ENCODE measurements at regions not wholly inside any gene's neighbourhood (a gene's known extent, or its start where the extent isn't known, plus 50 kb on each side); places are given as distances from the start of the nearest gene placed in this dataset.

- DNase-seq (ENCODE audit: low read depth in 2 of 2), result no peak
- H3K4me3 ChIP-seq (replicated peaks in 1 of 2; ENCODE audit: low read depth in 2 of 2, low read length in 2 of 2), result no peak overlapping the region
- TF ChIP-seq, protein P1, sequence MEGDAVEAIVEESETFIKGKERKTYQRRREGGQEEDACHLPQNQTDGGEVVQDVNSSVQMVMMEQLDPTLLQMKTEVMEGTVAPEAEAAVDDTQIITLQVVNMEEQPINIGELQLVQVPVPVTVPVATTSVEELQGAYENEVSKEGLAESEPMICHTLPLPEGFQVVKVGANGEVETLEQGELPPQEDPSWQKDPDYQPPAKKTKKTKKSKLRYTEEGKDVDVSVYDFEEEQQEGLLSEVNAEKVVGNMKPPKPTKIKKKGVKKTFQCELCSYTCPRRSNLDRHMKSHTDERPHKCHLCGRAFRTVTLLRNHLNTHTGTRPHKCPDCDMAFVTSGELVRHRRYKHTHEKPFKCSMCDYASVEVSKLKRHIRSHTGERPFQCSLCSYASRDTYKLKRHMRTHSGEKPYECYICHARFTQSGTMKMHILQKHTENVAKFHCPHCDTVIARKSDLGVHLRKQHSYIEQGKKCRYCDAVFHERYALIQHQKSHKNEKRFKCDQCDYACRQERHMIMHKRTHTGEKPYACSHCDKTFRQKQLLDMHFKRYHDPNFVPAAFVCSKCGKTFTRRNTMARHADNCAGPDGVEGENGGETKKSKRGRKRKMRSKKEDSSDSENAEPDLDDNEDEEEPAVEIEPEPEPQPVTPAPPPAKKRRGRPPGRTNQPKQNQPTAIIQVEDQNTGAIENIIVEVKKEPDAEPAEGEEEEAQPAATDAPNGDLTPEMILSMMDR (IDR thresholded peaks at IDR 0.05; ENCODE audit: low read depth, low read length), result no peak
Observed at GRCh38 chr12:115864396-115864795, 413.1 kb downstream of the MED13L start.

DNA sequence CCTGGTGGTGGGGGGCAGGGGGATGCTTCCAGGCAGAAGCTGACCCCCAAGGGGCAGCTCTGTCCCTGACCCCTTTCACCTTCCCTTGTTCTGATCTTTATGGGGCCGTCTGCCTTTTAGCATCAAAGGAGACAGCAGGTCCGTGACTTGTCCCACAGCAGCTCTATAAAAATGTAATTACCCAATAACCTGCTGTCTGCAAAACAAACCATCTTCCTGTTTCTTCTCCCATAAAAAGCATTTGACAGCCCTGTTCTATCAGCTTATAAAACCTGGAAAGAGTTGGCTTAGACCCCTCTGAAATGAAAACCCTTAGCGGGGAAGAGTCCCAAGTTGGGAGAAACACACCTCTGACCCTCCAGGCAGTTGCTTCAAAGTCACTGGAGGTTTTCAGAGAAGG is 416.9 kb downstream of the MED13L start:
- TF ChIP-seq, protein P1 (IDR thresholded peaks at IDR 0.05; ENCODE audit: low read depth, low read length), result no peak
- no peak overlapping the region for H3K4me3 ChIP-seq (replicated peaks in 1 of 2; ENCODE audit: low read depth in 2 of 2, low read length in 2 of 2)
- no peak for DNase-seq (ENCODE audit: low read depth in 2 of 2)

- TF ChIP-seq, protein P1 (IDR thresholded peaks at IDR 0.05; ENCODE audit: low read depth, low read length), result no peak
- H3K4me3 ChIP-seq (replicated peaks in 1 of 2; ENCODE audit: low read depth in 2 of 2, low read length in 2 of 2), result no peak overlapping the region
- no peak for DNase-seq (ENCODE audit: low read depth in 2 of 2)
Observed at GRCh38 chr12:115859231-115859630, 418.3 kb downstream of the MED13L start.

DNA sequence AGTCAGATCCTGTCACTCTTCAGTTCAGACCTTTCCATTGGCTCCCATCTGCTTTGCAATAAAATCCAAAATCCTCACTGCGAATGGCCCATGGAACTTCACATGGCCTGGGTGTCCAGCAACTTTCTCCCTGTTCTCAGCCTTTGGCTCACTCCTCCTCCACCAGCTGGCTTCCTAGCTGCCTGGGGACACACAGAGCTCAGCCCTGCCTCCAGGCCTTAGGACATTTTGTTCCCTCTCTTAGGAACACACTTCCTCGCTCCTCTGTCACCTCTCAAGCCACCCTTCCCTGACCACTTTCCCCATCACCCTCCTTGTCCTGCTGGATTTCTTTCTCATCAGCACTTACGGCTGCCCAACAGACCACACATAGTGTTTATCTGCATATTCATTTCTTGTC is 419.6 kb downstream of the MED13L start:
- TF ChIP-seq, protein P1 (IDR thresholded peaks at IDR 0.05; ENCODE audit: low read depth, low read length), result no peak
- DNase-seq (ENCODE audit: low read depth in 2 of 2), result no peak
- no peak overlapping the region for H3K4me3 ChIP-seq (replicated peaks in 1 of 2; ENCODE audit: low read depth in 2 of 2, low read length in 2 of 2)

DNA sequence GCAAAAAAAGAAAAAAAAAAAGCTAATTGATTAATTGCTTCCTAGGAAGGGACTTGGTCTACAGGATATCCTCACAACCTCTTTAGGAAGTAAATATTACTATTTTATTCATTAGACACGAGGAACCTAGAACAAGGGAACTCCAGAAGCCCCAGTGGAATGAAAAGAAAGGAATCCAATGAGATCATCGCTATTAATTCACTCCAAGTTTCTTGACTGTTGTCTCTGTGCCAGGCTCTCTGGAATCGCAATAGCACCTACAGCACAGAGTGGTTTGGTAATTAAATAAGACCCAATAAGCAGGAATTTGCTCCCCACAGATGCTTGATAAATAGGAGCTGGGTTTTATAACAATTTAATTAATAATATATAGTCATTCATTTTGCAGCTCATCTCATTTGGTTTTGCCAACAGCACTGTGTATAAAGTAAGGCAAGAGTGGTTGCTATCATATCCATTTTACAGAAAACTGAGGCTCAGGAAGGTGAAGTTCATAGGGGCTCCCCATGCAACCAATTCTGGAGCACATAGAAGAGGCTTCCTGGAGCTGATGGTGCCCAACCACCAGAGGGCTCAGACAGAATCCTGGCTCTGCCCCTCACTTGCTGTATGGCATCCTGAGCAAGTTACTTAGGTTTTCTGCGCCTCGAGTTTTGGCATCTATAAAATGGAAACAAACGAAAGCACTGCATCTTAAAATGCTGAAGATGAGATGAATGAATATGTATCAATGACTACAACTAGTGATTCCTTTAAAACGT is 420.2 kb downstream of the MED13L start:
- TF ChIP-seq, protein P1 (IDR thresholded peaks at IDR 0.05; ENCODE audit: low read depth, low read length), result peak; percentile 7
- no peak overlapping the region for H3K4me3 ChIP-seq (replicated peaks in 1 of 2; ENCODE audit: low read depth in 2 of 2, low read length in 2 of 2)
- DNase-seq (ENCODE audit: low read depth in 2 of 2), result no peak

- no peak for DNase-seq (ENCODE audit: low read depth in 2 of 2)
- no peak overlapping the region for H3K4me3 ChIP-seq (replicated peaks in 1 of 2; ENCODE audit: low read depth in 2 of 2, low read length in 2 of 2)
- TF ChIP-seq, protein P1 (IDR thresholded peaks at IDR 0.05; ENCODE audit: low read depth, low read length), result no peak
Observed at GRCh38 chr12:115852054-115852453, 425.4 kb downstream of the MED13L start.

DNA sequence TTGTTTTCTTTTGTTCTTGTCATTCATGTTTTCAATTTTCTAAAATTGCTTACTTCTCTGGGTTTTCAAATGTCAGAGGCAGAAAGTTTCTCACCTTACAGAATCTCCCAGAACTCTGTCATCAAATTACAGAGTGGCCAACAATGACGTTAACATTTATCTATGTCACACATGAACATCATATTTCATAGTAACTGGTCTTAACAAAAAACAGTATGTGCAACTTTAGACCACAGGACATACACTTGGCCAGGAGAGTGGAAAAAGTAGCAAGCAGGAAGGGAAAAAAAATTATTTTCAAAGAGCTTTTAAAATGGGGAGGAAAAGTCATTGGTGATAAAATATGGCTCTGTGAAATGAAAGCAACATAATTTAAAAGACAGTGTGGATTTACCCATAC is 426.5 kb downstream of the MED13L start:
- DNase-seq (ENCODE audit: low read depth in 2 of 2), result no peak
- TF ChIP-seq, protein P1 (IDR thresholded peaks at IDR 0.05; ENCODE audit: low read depth, low read length), result no peak
- H3K4me3 ChIP-seq (replicated peaks in 1 of 2; ENCODE audit: low read depth in 2 of 2, low read length in 2 of 2), result no peak overlapping the region
